ENCODE measurements at regions not wholly inside any gene's neighbourhood (a gene's known extent, or its start where the extent isn't known, plus 50 kb on each side); places are given as distances from the start of the nearest gene placed in this dataset.
A peak's percentile ranks its signal among the peaks of the same experiment; 100 is the strongest.
"Not testable (repeated sequence)": the region's sequence is repeated elsewhere in the genome, so short reads cannot be mapped to it uniquely, and the experiment has no call there.

DNA sequence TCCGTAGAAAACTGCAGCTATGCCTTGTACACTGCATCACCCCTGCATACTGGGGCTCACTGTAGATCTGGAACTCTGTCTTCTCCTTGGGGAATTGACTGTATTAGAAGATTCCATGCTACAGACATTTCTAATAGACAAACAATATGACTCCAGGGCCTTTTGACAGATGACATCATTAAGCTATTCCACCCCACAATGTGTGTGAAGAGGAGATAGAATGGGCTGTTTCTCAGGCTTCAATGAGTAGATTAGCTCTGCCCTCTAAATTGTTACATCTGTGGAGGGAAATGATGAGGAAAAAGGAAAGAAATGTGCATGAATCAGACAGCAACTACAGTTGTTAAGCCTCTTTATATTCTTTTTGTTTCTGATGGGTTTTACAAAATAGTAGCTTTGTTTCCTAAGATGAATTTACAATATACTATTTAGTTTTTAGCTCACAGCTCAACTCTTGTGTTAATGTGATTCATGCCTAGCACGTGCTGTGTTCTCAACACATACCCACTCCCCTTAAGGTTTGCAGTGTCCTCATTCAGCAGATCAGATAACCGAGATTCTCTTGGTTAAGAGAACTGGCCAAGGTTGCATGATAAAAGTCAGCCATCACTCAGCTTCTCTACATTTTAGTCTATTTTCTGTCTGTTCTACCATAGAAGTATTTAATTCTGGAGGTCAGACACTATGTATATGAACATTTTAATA, 281.6 kb upstream of the NBPF12 start:
- H3K4me1 ChIP-seq (replicated peaks in 1 of 2); H3K27ac ChIP-seq; in situ Hi-C loops (cut with MboI; ENCODE audit: low pct_unique_long_range_greater_than_20kb in 2 of 9, low sequenced_read_pairs in 9 of 9, unreplicated experiment in 9 of 9); H3K4me3 ChIP-seq: not testable (repeated sequence)
- no CpG with 5 or more reads among the region's 3 CpGs for WGBS, 10 experiments
- peak in 7 of 8 experiments; percentile 20 to 97 (median 76) for ATAC-seq (replicated peaks in 6 of 8)

DNA sequence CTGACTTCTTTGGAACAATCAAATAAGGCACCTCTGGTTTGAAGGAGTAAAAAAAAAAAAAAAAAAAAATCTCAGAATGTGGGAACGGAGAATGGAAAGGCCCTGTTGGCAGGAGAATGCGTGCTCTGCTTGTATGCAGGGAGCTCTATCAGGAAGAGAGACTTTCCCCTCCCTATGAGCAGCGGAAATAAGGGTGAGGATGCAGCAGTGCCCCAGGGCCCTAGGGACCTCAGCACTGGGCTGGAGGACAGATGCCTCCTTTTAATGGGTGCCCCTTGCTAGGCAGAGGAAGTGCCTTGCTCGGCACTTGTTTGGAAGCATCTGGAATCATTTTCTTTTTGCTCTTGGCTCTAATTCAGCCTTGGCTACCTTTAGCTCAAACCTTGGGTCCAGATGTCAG, 283.4 kb upstream of the NBPF12 start:
- in situ Hi-C loops (cut with MboI; ENCODE audit: low pct_unique_long_range_greater_than_20kb in 2 of 9, low sequenced_read_pairs in 9 of 9, unreplicated experiment in 9 of 9) = not testable (repeated sequence)
- WGBS, 10 experiments = 67% methylated on average over 1 of the region's 4 CpGs; no CpG with 5 or more reads in 9 of the 10 experiments

DNA sequence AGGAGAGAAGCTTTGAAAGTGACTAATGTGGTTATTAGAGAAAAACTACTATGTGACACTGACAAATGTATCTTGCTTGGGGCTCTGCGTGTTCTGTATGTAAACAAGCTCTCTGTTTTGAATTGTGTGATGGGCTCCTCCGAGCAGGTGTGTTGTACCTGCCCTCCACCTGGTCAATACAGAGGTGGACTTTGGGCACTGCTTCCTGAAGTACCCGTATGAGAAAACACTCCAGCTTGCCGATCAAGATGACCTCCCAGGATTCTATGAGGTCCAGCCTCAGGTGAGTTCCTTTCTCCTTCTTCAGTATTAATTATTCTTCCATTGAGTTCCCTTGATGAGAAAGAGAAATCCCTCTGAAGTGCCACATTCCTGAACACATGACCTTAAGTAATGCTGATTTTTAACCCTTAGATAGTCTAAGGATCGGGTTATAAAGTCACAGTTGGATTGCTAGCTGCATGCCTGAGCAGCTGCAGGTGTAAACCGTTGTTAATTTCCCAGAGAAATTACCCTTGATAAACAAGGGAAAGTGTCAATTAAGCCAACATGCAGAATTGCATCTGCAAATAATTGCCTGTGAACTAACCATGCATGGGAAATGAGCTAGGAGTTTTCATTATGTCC, 292.0 kb upstream of the NBPF12 start:
- H3K4me3 ChIP-seq; ATAC-seq (replicated peaks in 6 of 8); in situ Hi-C loops (cut with MboI; ENCODE audit: low pct_unique_long_range_greater_than_20kb in 2 of 9, low sequenced_read_pairs in 9 of 9, unreplicated experiment in 9 of 9); H3K27ac ChIP-seq; H3K4me1 ChIP-seq (replicated peaks in 1 of 2): not testable (repeated sequence)
- WGBS, 10 experiments = 83% methylated on average over 1 of the region's 6 CpGs; no CpG with 5 or more reads in 9 of the 10 experiments

More for the DNA sequence above, 283.4 kb upstream of the NBPF12 start:
- H3K27ac ChIP-seq; H3K4me1 ChIP-seq (replicated peaks in 1 of 2); ATAC-seq (replicated peaks in 6 of 8); H3K4me3 ChIP-seq: not testable (repeated sequence)

DNA sequence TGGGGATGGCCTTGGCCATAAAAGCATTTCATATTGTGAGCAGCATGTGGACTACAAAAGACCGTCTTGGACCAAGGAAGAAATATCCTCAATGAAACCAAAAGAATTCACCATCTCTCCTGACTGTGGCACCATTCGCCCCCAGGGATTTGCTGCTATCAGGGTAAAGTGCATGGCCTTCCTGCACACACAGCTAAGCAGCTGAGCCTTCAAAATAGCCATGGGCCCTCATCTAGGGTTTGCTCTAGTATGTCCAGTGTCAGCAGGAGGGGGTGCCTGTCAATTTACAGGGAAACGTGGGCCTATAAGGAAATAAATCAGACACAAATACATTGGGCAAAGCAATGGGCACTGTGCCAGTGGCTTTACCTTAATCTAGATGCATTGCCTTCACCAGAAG, 296.6 kb upstream of the NBPF12 start:
- in situ Hi-C loops (cut with MboI; ENCODE audit: low pct_unique_long_range_greater_than_20kb in 2 of 9, low sequenced_read_pairs in 9 of 9, unreplicated experiment in 9 of 9); H3K4me3 ChIP-seq: not testable (repeated sequence)
- no CpG with 5 or more reads among the region's 3 CpGs for WGBS, 10 experiments

DNA sequence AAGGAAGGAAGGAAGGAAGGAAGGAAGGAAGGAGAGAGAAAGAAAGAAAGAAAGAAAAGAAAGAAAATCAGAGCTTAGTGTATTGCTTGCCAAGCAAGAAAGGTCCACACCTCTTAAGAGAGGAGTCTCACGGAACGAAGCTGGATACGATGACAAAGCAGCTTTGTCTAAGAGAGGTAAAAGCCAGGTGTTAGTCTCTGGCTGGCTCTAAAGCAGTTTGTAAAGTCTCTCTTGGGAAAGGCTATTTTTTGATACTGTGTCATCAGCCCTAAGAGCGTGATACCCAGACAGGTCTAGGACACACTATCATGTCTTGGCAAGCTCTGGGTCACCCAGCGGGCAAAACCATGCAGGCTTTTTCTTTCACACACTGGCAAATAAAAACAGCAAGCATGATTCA, 297.5 kb upstream of the NBPF12 start:
- peak in 3 of 8 experiments; percentile 67 to 88 (median 67) for ATAC-seq (replicated peaks in 6 of 8)
- H3K27ac ChIP-seq; H3K4me1 ChIP-seq (replicated peaks in 1 of 2); H3K4me3 ChIP-seq; in situ Hi-C loops (cut with MboI; ENCODE audit: low pct_unique_long_range_greater_than_20kb in 2 of 9, low sequenced_read_pairs in 9 of 9, unreplicated experiment in 9 of 9): not testable (repeated sequence)
- 89 to 100% (median 96%) methylated on average over 3 of the region's 5 CpGs; no CpG with 5 or more reads in 6 of the 10 experiments for WGBS, 10 experiments

More for the DNA sequence above, 296.6 kb upstream of the NBPF12 start:
- not testable (repeated sequence) for H3K4me1 ChIP-seq (replicated peaks in 1 of 2); ATAC-seq (replicated peaks in 6 of 8); H3K27ac ChIP-seq

DNA sequence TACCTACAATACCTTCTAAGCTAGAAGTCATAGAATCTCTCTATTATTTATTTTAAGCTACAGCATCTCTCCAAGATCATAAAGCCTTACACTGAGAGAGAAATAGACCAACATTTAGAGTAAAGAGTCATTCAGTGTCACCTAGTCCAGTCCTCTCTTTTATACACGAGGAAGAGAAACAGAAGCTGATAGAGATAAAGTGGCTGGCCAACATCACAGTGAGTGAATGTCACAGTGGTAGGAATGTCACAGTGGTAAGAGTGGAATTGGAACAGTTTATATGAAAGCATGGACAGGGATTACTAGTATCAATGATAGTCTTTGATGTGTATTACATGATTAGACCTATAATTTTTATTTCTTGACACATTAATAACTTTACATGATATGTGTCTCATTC, 307.8 kb upstream of the NBPF12 start:
- H3K27ac ChIP-seq; ATAC-seq (replicated peaks in 6 of 8); H3K4me1 ChIP-seq (replicated peaks in 1 of 2); in situ Hi-C loops (cut with MboI; ENCODE audit: low pct_unique_long_range_greater_than_20kb in 2 of 9, low sequenced_read_pairs in 9 of 9, unreplicated experiment in 9 of 9); H3K4me3 ChIP-seq: not testable (repeated sequence)
- no CpG with 5 or more reads among the region's 1 CpG for WGBS, 10 experiments

DNA sequence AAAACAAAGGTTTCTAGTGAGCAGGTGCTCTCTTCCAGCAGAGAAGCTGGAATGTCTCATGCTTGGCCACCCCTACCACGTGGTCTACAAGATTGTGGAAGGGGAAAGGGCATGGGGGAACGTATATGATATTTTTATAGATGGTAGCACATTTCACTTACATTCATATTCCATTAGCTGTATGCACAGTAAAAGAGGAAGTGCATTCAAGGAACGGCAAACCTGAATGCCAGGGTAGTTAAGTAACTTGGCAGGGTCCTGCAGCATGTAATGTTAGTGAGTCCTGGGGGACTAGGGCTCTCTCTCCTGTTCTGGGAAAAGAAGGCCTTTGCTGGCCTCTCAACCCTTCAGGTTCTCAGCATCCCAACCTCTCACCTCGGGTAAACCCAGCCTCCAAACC, 319.5 kb upstream of the NBPF12 start:
- H3K4me1 ChIP-seq (replicated peaks in 1 of 2); H3K27ac ChIP-seq; in situ Hi-C loops (cut with MboI; ENCODE audit: low pct_unique_long_range_greater_than_20kb in 2 of 9, low sequenced_read_pairs in 9 of 9, unreplicated experiment in 9 of 9); H3K4me3 ChIP-seq; ATAC-seq (replicated peaks in 6 of 8): not testable (repeated sequence)
- 100% methylated on average over 1 of the region's 4 CpGs; no CpG with 5 or more reads in 9 of the 10 experiments for WGBS, 10 experiments

DNA sequence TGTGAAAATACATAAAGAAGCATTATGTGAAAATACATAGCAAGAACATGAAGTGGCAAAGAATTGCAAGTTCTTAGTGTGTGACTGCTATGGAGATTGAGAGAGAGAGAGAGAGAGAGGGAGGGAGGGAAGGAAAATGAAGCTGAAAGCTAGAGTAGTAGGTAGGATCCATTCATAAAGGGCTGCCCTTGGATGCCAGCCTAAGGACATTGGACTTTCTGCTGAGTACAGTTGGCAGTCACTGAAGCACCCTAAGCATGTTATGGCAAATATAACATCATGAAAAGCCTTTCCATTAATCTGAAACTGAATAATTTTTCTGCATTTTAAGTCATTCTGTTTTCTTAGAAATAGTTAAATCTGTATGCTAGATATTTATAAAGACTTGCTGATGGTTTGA, 333.4 kb upstream of the NBPF12 start:
- H3K27ac ChIP-seq; H3K4me1 ChIP-seq (replicated peaks in 1 of 2); H3K4me3 ChIP-seq; in situ Hi-C loops (cut with MboI; ENCODE audit: low pct_unique_long_range_greater_than_20kb in 2 of 9, low sequenced_read_pairs in 9 of 9, unreplicated experiment in 9 of 9); ATAC-seq (replicated peaks in 6 of 8): not testable (repeated sequence)

DNA sequence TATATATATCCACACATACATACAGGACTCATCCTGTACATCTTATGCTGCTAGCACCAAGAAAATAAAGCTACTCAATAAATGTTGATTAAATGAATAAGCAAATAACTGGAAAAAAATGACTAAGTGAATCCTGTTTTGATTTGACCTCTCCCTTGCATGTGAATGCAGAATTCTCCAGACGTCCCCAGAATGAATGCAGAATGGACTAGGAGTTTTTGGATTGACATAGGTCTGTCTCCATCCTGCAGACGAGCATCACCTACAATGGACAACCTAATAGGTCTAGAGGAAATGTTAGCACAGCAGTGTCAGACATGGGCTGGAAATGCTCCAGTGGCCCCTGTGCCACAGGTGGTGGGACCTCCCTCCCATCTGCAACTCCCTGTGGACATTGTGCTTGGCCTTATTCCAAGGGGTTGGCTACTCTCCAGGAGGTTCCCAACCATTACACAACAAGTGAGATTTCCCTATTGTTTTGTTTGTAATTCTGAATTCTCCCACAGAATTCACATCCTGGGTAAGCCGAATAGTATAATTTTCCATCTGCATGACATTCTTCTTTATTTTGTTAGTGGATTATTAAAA, 337.3 kb upstream of the NBPF12 start:
- WGBS, 10 experiments = no CpG with 5 or more reads among the region's 3 CpGs
- ATAC-seq (replicated peaks in 6 of 8) = peak in 5 of 8 experiments; percentile 46 to 89 (median 87)
- in situ Hi-C loops (cut with MboI; ENCODE audit: low pct_unique_long_range_greater_than_20kb in 2 of 9, low sequenced_read_pairs in 9 of 9, unreplicated experiment in 9 of 9); H3K27ac ChIP-seq; H3K4me1 ChIP-seq (replicated peaks in 1 of 2); H3K4me3 ChIP-seq: not testable (repeated sequence)

DNA sequence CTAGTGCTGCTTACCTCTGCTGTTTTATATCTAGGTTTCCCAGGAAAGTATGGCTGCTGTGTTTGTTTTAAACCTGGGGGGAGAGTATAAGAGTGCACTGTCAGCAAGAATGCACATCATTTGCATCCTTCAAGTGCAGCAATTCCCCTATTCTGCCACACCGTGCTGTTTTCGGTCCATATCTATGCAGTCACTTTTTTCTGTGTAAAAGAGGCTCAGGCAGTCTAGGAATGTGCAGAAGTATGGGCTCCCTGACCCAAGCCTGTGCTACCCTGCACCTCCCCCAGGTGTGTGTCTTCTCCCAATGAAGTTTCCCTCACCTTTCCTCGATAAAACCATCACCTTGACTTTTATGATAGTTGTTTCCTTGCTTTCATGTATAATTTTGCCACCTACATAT, 338.2 kb upstream of the NBPF12 start:
- ATAC-seq (replicated peaks in 6 of 8); H3K27ac ChIP-seq; in situ Hi-C loops (cut with MboI; ENCODE audit: low pct_unique_long_range_greater_than_20kb in 2 of 9, low sequenced_read_pairs in 9 of 9, unreplicated experiment in 9 of 9); H3K4me3 ChIP-seq; H3K4me1 ChIP-seq (replicated peaks in 1 of 2): not testable (repeated sequence)
- 40% methylated on average over 1 of the region's 3 CpGs; no CpG with 5 or more reads in 9 of the 10 experiments for WGBS, 10 experiments

DNA sequence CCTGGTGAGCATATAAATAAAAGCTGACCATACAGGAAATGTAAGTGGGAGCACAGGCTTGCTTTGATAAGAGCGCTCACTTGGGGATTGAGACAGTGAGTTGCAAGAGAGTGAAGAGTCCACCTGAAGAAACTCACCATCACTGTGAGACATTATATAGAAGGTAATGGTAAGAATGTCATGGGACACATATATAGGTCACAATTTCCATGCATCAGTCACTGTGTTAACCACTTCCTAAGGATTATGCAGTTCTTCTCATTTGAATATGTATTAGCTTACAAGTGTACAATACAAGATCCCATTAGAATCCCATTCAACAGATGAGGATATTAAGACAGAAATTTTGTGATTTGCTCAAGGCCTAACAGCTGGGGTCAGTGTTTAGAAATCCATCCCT, 352.4 kb upstream of the NOTCH2NLA start:
- H3K4me3 ChIP-seq; in situ Hi-C loops (cut with MboI; ENCODE audit: low pct_unique_long_range_greater_than_20kb in 2 of 9, low sequenced_read_pairs in 9 of 9, unreplicated experiment in 9 of 9); H3K27ac ChIP-seq; H3K4me1 ChIP-seq (replicated peaks in 1 of 2); ATAC-seq (replicated peaks in 6 of 8): not testable (repeated sequence)
- no CpG with 5 or more reads among the region's 1 CpG for WGBS, 10 experiments

DNA sequence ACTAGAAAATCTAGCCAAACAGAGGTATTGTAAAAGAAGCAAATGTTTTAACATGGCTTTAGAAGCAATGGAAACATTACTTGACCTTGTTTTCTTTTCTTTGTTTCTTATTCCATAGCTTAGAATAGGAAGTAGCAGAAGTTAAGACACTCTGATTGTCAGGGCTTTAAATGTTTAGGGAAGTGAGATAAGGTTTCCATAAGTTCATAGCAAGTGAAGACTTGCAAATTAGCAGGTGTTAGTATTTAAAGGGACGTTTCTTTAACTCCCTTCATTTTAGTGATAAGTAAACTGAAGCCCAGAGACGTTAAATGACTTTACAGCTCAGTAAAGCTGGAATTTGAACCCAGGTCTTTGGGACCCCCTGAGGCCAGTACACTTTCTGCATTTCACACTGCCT, 338.7 kb upstream of the NOTCH2NLA start:
- WGBS, 10 experiments = no CpG with 5 or more reads among the region's 2 CpGs
- H3K27ac ChIP-seq; H3K4me1 ChIP-seq (replicated peaks in 1 of 2); H3K4me3 ChIP-seq; ATAC-seq (replicated peaks in 6 of 8); in situ Hi-C loops (cut with MboI; ENCODE audit: low pct_unique_long_range_greater_than_20kb in 2 of 9, low sequenced_read_pairs in 9 of 9, unreplicated experiment in 9 of 9): not testable (repeated sequence)

DNA sequence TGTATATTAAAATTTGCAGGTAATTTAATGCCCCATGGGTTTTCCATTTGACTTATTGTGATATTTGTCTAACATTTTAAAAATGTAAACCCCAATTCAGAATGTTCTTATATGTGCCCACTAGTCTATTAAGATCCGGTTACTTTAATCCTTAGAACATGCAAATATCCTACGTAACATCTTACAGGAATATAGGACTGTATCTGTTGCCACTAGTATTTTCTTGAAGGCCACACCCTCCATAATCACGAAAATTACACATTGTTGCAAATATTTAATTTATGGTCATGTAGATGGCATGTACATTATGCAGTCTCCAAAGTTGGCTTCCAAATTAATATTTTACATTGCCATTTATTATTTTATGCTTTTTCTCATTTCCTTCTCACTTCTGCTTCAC, 329.2 kb upstream of the NOTCH2NLA start:
- WGBS, 10 experiments = no CpG with 5 or more reads among the region's 3 CpGs
- in situ Hi-C loops (cut with MboI; ENCODE audit: low pct_unique_long_range_greater_than_20kb in 2 of 9, low sequenced_read_pairs in 9 of 9, unreplicated experiment in 9 of 9); H3K4me1 ChIP-seq (replicated peaks in 1 of 2); H3K27ac ChIP-seq; H3K4me3 ChIP-seq: not testable (repeated sequence)
- peak in 2 of 8 experiments; percentile 43 to 93 for ATAC-seq (replicated peaks in 6 of 8)
